ENCODE measurements at regions not wholly inside any gene's neighbourhood (a gene's known extent, or its start where the extent isn't known, plus 50 kb on each side); places are given as distances from the start of the nearest gene placed in this dataset.

DNA sequence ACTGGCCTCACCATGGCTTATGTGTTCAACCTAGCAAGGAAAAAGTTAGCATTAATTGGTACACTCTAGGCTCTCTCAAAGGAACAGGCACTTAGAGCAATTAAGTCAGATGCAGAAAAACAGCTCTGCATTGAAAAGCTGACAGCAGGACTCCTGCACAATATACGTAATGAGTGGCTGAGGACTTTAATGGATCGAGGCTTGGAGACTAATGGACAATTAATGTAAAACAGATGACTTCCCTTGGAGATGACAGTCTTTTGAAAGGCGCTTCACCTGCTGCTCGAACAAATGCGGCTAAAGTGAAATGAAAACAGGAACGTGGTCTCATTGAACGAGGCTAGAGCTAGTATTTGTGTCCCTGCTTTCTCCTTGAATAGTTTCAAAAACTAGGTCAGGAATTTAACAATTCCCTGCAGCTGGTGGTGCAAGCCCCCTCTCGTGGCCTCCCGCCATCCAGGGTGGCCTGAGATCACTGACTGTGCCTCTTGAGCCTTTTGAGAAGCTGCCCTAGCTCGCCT lies 137.1 kb downstream of the ELOVL4 start:
- Histone ChIP-seq H4K20me1 (ENCODE audit: control insufficient read depth, insufficient read depth, insufficient read length) (no peaks in the 10 kb centered on the region), H3K4me2 (ENCODE audit: insufficient read depth, insufficient read length, low read length) (no peak overlapping the region), H3K27ac (ENCODE audit: insufficient read length, low read depth, low read length) (no peak overlapping the region)

More for the DNA sequence above, 137.1 kb downstream of the ELOVL4 start:
- no peak overlapping the region for H3K4me3 Mint-ChIP-seq
- no peak for DNase-seq
- no peak overlapping the region for H3K27ac Mint-ChIP-seq
- no peak overlapping the region for H2AFZ ChIP-seq (ENCODE audit: low read length)
- H2BK120ac ChIP-seq (ENCODE audit: low read depth, low read length, poor library complexity, severe bottlenecking), result no peak overlapping the region
- H3K23ac ChIP-seq (ENCODE audit: insufficient read length, low read depth, low read length), result no peak overlapping the region
- H3K27me3 Mint-ChIP-seq (ENCODE audit: low read depth), result no peaks in the 10 kb centered on the region; the same call in 1 of the 2 replicates
- peaks cover 0 to 4% (median 2%) of the 10 kb centered on the region in 3 experiments; a peak in 4 of 7 replicates for H3K36me3 Mint-ChIP-seq (ENCODE audit: insufficient read depth in 1 of 3, low read depth in 3 of 3)
- H2BK12ac ChIP-seq (ENCODE audit: insufficient read length, low read depth, low read length), result no peak overlapping the region
- H2BK5ac ChIP-seq (ENCODE audit: insufficient read length, low read length), result no peak overlapping the region
- H3T11ph ChIP-seq (ENCODE audit: low read length), result no peak overlapping the region
- no peaks in the 10 kb centered on the region; the same call in 1 of the 2 replicates for H3K4me1 ChIP-seq (ENCODE audit: insufficient read depth, low read length)
- H3K9me3 Mint-ChIP-seq, result peaks cover 0 to 4% of the 10 kb centered on the region in 2 experiments; a peak in 3 of 5 replicates
- no peak overlapping the region for H3K14ac ChIP-seq (ENCODE audit: insufficient read depth, low read length)
- TF ChIP-seq, protein P1, sequence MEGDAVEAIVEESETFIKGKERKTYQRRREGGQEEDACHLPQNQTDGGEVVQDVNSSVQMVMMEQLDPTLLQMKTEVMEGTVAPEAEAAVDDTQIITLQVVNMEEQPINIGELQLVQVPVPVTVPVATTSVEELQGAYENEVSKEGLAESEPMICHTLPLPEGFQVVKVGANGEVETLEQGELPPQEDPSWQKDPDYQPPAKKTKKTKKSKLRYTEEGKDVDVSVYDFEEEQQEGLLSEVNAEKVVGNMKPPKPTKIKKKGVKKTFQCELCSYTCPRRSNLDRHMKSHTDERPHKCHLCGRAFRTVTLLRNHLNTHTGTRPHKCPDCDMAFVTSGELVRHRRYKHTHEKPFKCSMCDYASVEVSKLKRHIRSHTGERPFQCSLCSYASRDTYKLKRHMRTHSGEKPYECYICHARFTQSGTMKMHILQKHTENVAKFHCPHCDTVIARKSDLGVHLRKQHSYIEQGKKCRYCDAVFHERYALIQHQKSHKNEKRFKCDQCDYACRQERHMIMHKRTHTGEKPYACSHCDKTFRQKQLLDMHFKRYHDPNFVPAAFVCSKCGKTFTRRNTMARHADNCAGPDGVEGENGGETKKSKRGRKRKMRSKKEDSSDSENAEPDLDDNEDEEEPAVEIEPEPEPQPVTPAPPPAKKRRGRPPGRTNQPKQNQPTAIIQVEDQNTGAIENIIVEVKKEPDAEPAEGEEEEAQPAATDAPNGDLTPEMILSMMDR (conservative IDR thresholded peaks at IDR 0.05), result no peak
- H3K9ac ChIP-seq (ENCODE audit: extremely low read depth, insufficient read length, low read length), result no peak overlapping the region
- WGBS (ENCODE audit: extremely low coverage, insufficient read length, low lambda C conversion rate), result no CpG with 5 or more reads among the region's 10 CpGs
- no peak overlapping the region for H4K8ac ChIP-seq (replicated peaks; ENCODE audit: insufficient read length, low read depth, low read length)
- H3K4ac ChIP-seq (ENCODE audit: low read depth, low read length), result no peak overlapping the region
- H2BK15ac ChIP-seq (ENCODE audit: low read depth, low read length), result no peak overlapping the region
- no peak overlapping the region for H4K5ac ChIP-seq (ENCODE audit: insufficient read length, low read depth, low read length)
- H3K27me3 ChIP-seq (ENCODE audit: insufficient read depth, low read length), result no peaks in the 10 kb centered on the region
- peaks cover 7 to 28% of the 10 kb centered on the region in 2 experiments; a peak in 3 of 4 replicates for H3K4me1 Mint-ChIP-seq
- H2BK20ac ChIP-seq (ENCODE audit: low read depth, low read length, poor library complexity, severe bottlenecking), result no peak overlapping the region
- no peak overlapping the region for H3K18ac ChIP-seq (ENCODE audit: insufficient read length, low read depth, low read length)
- H3K9me3 ChIP-seq (ENCODE audit: control insufficient read depth, low read depth, low read length), result no peaks in the 10 kb centered on the region
- no peaks in the 10 kb centered on the region for H3K79me2 ChIP-seq (ENCODE audit: insufficient read depth, low read length)
- no peaks in the 10 kb centered on the region for H3K23me2 ChIP-seq (ENCODE audit: insufficient read length, low read depth, low read length, poor library complexity, severe bottlenecking)
- H3K79me1 ChIP-seq (ENCODE audit: insufficient read depth, low read depth, low read length, poor library complexity, severe bottlenecking), result no peaks in the 10 kb centered on the region
- H3K56ac ChIP-seq (ENCODE audit: insufficient read length, low read depth, low read length), result no peak overlapping the region
- no peak overlapping the region for H4K91ac ChIP-seq (ENCODE audit: insufficient read length, low read depth, low read length)
- H2AK5ac ChIP-seq (ENCODE audit: insufficient read length, low read length), result no peak overlapping the region

All from H9 (cell line).